Muscle of back (tissue), 3 donors: ENCODE measurements at regions not wholly inside any gene's neighbourhood (a gene's known extent, or its start where the extent isn't known, plus 50 kb on each side); places are given as distances from the start of the nearest gene placed in this dataset.

ENCODE experiments used
- DNase-seq, 3 donors: peaks; one replicate each; pipeline versions ENCODE4 v3.0.0 to v3.0.0-alpha.2; 2013

DNA sequence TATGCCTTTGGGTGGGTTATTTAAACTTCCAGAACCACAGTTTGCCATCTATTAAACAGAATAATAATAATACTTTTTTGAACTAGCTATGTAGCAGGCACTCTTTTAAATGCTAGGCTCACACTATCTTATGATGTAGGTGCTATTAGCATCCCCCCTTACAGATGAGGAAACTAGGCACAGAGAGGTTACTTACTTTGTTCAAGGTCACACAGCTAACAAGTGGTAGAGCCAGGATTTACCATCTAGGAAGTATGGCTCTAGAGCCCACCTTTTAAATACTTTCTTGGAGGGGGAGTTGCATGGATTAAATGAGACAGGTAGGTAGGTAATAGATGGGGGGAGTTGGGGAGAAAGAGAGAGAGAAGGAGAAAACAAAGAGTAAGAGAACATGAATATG is 95.3 kb upstream of the NR3C1 start:
- no peak for DNase-seq

DNA sequence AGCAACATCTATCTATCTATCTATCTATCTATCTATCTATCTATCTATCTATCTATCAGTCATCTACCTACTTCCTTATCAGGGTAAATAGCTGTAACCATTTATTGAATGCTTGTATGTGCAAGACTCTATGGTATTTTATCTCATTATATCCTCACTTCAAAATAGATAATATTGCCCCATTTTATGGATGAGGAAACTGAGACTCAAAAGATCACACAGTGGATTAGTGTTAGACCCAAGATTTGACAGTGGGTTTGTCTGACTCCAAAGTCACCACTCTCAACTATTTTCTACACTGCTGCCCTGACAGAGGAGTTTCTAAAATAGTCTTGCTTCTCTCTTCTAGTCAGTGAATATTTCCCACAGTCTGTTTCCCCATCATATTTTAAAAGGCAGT is 94.3 kb upstream of the NR3C1 start:
- no peak for DNase-seq

DNA sequence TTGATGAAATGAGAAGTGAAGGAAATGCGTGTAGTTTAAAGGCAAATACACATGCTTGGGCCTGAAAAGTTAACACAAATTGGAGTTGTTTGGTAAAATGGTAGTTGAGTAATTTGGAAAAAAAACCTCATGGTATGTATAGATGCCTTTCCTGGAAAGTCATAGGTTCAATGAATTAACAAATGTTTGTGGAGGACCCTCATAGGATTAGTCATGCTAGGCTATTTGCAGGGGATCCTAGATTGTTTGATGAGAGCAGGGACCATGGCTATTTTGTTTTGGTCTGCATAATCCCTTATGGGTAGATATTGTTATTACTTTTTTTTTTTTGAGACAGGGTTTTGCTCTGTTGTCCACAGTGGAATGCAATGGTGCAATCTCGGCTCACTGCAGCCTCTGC is 93.5 kb upstream of the NR3C1 start:
- no peak for DNase-seq

DNA sequence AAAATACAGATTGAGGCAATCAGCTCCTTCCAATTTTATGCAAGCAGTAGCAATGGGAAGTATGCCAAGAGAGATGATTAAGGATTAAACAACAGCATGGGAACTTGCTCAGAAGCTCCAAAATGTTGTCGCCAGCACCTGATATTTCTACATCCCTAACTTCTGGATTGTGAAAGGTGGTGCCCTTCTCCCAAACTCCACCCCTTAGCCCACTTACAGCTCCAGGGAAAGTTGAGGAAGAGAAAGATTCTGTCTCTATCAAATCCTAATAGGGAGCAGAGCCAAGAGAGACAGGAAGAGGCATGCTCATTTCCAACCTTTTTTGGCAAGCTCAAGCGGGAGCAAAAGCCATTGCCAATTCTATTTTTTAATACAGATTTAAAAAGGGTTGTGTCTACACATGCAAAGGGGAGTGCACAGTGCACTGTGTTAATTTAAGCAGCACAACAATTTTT is 92.4 kb upstream of the NR3C1 start:
- peak; percentile 73 to 94 (median 84) for DNase-seq

DNA sequence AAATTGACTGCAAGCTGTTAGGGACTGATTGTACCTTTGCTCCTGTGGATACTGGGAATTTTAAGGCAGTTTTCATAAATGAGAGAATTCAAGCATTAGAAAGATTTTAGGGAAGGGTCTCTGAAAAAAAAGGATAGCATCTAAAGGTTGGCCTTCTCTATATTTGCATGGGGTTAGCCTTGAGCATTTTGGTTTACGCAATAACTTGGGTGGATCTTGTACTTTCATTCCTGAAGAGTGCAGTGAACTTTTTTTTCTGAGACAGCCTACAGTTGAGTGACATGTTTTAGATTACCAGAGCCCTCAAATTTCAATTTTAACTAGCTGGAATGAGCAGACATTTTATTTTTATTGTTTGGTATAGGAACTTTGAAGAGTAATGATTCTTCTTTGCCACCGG is 91.6 kb upstream of the NR3C1 start:
- no peak for DNase-seq

DNA sequence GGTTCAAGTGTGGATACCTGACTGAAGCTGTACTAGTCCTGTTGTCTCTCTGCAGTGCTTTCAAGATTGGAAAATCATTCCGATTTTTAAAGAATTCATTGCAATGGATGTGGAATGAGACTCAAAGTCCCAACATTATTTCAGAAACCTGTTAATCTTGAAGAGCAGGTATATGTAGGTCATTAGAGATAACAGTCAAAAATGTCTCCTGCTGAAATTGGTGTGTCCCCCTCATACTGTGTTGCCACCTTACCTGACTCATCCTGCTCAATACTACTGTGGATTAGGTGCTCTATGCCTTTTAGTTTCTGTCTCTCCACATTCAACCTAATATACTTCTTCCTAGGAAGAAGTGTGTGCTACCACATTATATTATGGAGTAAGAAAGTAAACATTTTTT is 91.1 kb upstream of the NR3C1 start:
- no peak for DNase-seq

DNA sequence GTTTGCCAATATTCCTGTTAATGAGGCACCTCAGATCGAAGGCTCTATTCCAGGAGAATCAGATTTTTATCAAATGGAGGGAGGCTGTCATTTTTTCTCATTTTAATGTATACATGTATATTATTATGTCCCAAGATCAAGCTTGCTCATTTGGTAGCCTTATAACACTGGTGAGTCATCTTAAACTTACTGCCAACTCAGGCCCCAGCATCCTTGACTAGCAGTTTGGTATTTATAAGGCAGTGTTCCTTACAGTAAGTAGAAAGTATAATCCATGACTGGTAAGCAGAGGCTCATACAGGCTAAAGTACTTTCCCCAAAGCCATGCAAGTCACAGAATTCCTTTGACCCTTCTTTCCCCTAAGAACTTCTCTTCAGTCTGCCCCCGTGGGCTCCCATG is 90.7 kb upstream of the NR3C1 start:
- peak in 1 of 3 donors; percentile 66 for DNase-seq

DNA sequence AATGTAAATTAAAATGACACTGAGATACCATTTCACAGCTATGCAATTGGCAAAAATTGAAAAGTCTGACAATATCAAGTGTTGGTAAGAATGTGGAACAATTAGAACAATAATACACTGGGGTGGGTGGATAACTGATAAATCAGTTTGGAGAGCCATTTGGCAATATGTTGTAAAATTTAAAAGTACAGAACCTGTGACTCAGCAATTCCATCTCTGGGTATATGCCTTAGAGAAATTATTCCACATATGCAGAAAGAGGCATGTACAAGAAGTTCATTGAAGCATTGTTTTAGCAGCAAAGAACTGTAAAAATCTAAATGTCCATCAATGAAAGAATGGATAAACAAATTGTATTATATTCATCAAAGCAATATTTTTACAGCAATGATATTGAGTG is 89.3 kb upstream of the NR3C1 start:
- DNase-seq, result no peak

DNA sequence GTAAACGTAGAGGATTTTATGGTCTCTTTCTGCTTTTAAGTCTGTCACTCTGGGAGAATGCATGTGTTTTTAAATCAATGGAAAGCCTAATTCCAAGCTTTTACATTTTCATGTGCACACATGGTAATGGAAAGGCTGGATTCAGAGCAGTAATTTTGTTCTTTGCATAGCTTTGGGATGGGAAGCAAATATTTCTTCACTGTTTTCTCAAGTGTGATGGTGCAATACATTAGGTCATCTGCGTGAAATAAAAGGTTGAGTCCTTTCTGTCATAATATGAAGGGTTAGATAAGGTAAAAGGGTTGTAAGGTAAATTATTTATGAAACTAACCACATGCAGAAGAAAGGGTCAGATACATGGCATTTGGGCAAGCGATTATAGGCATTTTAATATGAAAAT is 88.2 kb upstream of the NR3C1 start:
- no peak for DNase-seq

DNA sequence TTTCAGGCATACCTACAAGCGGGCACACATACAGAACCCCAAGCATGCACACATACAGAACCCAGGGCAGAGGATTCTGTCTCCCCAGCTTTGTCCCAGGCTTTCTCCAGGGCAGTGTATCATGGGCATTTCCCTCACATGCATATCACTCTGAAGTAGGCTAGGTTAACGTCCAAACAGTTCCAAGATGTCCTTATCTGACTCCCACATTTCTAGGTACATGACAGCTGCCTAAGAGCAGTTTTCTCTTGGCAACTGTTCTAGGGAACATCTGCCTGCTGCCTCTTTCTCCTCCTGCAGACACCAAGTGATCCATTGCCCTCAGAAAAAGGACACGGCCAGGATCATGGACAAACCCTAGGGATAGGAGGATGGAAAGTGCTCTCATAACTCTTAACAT is 84.9 kb upstream of the NR3C1 start:
- DNase-seq, result no peak

DNA sequence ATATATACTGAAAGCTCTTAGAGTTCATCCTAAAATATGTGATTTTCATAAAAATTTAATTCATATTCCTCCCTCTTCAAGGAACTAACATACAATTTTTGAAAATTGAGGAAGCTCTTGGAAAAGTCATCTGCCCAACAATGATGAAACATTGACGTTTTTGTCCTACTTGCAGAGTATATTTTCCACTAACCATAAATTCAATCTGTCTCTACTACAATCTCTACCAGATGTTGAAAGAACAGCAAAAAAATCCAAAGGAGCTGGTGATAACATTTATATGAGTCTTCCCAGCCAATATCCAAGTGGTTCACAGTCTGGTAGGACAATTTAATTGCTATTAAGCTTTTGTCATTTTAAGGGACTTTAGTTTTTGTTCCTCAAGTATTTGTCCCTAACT is 81.1 kb upstream of the NR3C1 start:
- DNase-seq, result peak in 1 of 3 donors; percentile 61

DNA sequence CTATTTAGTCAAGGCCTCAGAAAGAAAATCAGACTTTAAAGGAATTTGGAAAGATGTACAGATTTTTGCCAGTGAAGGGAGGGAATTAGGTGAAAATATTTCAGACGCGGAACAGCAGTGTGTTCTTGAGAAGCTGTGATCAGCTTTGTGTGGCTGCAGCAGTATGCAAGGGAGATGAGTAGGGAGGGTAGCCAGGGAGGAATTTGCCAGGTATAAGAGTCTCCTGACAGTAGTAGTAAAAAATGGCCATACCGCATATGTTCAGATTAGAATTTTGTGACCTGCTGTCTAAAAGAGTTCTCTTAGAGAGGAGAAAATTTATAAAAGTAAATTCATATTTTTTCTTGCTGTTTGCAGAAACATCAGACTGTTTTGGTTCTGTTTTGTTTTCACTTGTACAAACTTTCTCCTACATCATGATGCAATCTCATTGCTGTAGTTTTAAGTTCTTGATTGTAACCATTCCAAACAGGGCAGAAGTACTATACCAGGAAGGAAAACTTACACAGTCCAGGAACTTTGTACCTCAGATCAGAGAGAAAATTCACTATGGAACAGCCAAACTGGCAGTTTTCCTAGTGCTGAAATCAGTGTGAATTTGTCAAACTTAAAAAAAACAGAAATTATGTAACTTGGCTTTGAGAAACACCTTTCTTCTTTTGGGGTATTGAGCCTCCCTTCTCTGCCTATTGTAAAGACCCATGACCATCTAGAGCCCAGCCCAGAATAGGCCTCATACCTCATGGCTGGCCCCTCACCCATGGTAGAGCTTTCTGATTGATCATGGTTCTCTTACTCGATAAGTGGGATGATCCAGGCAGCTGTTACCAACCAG is 78.4 kb upstream of the NR3C1 start:
- peak in 2 of 3 donors; percentile 34 to 56 for DNase-seq

DNA sequence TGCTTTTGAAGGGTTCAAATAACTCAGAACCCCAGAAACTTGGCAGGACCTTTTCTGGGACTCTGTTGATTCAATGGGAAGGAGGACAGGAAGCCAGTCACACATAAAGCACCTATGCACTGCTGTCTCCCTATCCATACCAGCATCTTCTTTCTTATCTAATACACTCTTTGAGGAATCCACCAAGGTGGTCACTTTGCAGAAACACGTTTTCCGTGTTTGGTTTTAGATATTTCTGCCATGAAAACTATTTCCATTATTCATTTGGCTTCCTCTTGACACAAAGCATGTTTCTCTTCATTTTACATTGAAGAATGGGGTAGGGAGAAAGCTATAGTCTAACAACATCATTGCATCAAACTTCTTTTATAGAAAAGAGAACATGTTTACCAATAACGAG is 76.5 kb upstream of the NR3C1 start:
- no peak for DNase-seq

DNA sequence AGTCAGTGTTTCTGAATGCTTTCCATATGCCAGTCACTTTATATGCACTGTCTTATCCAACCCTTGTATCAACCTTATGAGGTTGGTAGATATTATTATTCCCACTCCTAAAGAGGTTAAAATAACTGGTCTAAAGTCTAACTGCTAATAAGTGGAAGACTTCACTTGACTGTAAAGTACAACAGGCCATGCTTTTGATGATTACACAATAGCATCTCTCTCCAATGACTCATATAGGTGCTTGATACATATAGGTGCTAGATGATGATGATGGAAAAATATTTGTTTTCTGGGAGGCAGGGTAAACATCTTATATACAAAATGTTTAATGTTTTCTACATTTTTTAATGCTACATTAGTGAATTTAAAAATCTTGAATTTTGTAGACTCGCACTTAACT is 75.9 kb upstream of the NR3C1 start:
- no peak for DNase-seq

DNA sequence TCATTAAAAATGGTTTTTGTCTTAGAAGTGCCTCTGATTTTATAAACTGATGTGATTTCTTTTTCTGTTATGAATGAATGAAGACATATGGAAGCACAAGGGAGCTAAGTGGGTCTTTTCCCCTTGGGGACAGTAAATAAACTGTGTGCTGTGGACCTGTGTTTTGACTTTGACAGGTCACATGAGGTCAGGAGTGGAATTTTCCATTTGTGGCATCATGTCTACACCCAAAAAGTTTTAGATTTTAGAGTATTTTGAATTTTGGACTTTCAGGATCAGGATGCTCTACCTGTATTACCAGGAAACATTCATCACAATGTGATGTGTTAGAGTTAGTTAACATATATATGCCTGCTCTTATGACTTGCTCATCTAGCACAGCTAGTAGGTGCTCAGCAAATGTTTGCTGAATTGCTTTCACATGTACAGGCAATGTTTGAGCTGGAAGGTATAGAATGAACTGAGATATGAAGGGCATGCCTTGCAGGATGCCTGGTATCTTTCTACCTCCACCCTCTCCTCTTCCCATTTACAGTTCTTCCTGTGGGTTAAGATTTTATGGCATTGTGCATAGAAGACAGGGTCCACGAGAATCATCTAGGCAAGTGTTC is 73.2 kb upstream of the NR3C1 start:
- no peak for DNase-seq

DNA sequence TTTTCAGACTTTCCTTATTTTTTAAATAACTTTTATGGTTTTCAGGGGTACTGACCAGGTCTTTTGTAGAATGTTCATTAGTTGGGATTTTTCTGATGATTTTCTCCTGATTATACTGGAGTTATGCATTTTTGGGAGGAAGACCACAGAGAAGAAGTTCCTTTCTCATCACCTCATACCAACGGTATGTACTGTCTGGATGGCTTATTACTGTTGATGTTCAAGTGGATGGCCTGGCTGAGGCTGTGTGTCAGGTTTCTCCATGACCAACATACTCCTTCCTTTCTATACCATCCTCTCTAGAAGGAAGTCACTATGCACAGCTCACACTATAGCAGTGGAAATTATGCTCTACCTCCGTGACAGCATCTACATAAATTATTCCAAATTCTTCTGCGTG is 71.1 kb upstream of the NR3C1 start:
- DNase-seq, result no peak

DNA sequence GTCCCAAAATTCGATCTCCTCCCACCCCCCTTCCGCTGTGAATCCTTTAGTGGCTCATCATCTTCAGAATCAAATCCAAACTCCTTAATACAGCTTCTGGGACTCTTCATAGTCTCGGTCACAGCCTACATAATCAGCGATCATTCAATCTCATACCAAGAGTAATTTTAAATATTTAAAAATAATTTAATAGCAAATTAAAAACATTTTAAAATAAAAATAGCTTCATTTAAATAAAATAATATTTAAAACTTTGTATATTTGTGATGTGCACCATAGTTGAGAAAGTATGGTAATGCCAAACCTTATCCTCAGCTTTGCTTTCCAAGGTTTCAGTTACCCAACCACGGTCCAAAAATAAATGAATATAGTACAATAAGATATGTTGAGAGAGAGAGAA is 70.0 kb upstream of the NR3C1 start:
- no peak for DNase-seq

DNA sequence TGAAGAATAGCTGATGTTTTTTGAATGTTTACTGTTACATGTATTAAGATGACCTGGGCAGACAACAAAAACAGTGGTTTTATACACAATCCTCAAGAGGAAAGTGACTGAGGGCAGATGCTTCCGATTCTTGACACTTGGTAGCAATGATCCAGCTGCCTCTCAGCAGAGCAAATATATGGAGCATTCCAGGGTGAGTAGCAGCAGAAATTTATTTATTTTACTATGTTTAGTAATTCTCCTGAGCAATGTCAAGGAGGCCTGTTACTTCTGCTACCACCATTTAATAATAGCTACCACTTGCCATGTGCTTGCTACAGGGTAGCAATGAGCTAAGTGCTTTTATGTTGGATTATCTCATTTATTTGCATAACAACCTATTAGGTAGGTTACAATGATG is 69.1 kb upstream of the NR3C1 start:
- no peak for DNase-seq

DNA sequence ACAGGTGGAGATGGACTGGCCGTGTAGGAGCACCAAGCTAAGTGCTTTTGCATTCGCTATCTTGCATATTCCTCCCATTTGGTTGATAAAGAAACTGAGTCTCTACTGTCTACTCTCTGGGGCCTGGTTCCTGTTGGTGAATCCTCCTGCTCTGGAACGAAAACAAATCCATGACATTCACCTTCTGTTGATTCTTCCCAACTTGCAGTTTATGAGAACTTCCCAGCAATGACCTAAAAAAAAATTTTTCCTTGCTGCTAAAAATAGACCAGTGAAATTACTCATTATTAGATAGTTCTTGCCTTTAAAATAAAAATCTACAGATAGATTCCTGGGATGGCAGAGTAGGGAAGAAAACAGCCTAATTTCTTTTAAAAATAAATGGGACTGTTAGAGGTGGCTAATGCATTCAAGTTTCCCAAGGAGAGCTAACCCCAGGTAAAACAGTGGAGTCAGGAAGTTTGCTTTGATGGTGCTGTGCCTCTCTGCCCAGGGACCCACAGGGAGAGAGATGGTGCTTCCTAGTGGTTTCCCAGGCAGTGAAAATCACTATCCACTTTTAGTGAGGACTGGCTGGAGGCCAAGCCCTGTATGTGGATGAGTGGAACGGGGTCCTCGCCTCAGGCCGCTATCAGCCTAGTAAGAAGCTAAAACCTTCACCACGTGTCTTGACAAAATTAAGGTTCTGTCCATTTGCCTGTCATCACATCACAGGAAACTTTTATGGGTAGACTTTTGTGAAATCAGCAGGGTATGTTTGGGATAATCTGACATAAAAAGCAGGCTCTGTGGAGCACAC is 68.4 kb upstream of the NR3C1 start:
- DNase-seq, result no peak

DNA sequence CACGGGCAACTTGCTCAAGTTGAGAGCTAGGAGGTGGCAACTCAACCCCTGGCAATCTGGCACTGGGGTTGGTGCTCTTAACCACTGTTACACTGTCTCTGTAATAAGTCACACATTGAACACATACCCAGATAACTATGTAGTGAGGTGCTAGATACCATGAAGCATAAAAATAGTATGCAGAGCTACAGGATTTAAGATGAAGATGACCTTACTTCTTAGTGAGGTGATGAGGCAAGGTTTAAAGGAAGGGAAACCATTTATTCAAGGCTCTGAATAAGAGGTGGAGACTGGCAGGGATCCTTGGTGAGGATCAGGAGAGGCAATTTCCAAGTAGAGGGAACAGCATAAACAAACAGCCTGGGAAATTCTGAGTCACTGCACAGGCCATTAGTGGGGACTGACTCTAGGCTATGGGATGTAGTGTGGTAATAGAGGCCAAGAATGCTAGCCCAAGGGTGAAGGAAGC is 67.6 kb upstream of the NR3C1 start:
- no peak for DNase-seq

DNA sequence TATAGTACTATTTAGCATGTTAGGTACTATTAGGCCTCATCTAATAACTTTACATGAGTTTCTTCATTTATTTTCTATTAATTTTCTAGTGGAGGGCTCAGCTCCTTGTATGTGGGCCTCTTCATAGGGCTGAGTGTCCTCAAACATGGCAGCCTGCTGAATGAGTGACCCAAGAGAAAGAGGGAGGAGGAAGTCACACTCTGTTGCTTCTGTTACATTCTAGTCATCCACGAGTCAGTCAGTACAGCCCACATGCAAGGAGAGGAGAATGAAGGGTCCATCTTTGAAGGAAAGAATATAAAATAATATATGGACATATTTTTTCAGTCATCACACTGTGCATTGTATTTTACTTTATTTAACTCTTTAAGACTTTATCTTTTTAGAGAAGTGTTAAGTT is 66.6 kb upstream of the NR3C1 start:
- DNase-seq, result no peak

DNA sequence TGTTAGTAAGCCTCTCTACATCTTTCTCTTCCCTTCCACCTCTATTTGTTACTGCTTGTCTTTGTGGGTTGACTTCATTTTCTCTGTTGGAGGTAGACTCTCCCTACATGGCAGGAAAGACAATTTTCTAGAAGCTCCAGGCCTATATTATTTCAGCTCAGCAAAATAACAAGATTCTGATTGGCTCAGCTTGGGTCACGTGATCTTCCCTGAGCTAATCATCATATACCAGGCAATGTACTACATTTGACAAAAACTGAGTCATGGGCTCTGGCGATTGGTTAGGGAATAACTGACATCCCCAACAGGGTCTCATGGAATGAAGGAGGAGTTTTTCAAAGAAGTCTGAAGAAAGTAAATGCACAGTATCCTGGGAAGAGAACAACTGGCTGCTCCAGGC is 65.6 kb upstream of the NR3C1 start:
- DNase-seq, result no peak

DNA sequence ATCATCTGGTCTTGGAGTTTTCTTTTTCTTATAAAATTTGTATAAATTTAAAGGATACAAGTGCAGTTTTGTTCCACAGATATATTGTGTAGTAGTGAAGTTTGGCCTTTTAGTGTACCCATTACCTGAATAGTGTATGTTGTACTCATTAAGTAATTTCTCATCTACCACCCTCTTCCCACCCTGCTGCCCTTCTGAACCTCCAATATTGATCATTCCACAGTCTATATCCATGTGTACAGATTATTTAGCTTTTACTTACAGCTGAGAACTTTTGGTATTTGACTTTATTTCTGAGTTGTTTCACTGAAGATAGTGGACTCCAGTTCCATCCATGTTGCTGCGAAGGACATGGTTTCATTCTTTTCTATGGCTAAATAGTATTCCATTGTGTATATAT is 63.1 kb upstream of the NR3C1 start:
- DNase-seq, result no peak
